ENCODE measurements at regions not wholly inside any gene's neighbourhood (a gene's known extent, or its start where the extent isn't known, plus 50 kb on each side); places are given as distances from the start of the nearest gene placed in this dataset.

GRCh38 chr3:113058188-113058587, 67.4 kb downstream of the GTPBP8 start:
- TF ChIP-seq SMC3 (IDR thresholded peaks at IDR 0.05; ENCODE audit: low read depth, low read length) (no peak), CTCF (conservative IDR thresholded peaks at IDR 0.05; ENCODE audit: low read depth, low read length) (no peak), CEBPB (IDR thresholded peaks at IDR 0.05; ENCODE audit: low read depth, low read length) (no peak), MAZ (IDR thresholded peaks at IDR 0.05; ENCODE audit: borderline replicate concordance, low read depth, low read length) (no peak), RFX5 (IDR thresholded peaks at IDR 0.05; ENCODE audit: low read depth, low read length) (no peak), POLR2A (IDR thresholded peaks at IDR 0.05; ENCODE audit: low read depth, low read length) (no peak), CHD1 (IDR thresholded peaks at IDR 0.05; ENCODE audit: low read depth, low read length) (no peak), MXI1 (IDR thresholded peaks at IDR 0.05; ENCODE audit: borderline replicate concordance, low read depth, low read length) (no peak)

All from IMR-90 (cell line).